ENCODE measurements at regions not wholly inside any gene's neighbourhood (a gene's known extent, or its start where the extent isn't known, plus 50 kb on each side); places are given as distances from the start of the nearest gene placed in this dataset.

DNA sequence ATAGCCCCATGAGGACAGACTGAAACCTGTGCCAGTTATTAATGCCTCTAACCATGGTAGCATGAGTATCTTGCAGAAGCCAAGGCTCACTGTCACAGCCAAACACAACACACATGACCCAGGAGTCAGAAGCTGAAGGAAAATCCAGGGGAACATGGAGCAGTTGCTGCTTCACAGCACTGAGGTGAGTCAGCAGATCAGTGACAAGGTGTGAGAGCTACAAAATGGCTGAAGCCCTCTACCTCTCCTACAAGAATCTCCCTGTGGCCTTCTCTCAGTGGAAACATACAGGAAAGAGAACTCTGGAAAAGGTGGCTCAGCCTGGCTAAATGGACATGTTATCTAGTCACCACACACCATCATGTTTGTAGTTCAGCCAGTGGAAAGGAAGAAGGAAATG lies 93.5 kb downstream of the NAB1 start:
- Histone ChIP-seq H3K27me3 (no peaks in the 10 kb centered on the region), H3K36me3 (no peaks in the 10 kb centered on the region), H3K4me1 (peaks cover 4% of the 10 kb centered on the region), H3K9me3 (no peaks in the 10 kb centered on the region), H3K4me3 (no peak overlapping the region), H3K27ac (no peak overlapping the region)
- TF ChIP-seq POLR2AphosphoS5 (IDR thresholded peaks at IDR 0.05), result no peak
- TF ChIP-seq POLR2A (IDR thresholded peaks at IDR 0.05), result no peak
- TF ChIP-seq, protein P1, sequence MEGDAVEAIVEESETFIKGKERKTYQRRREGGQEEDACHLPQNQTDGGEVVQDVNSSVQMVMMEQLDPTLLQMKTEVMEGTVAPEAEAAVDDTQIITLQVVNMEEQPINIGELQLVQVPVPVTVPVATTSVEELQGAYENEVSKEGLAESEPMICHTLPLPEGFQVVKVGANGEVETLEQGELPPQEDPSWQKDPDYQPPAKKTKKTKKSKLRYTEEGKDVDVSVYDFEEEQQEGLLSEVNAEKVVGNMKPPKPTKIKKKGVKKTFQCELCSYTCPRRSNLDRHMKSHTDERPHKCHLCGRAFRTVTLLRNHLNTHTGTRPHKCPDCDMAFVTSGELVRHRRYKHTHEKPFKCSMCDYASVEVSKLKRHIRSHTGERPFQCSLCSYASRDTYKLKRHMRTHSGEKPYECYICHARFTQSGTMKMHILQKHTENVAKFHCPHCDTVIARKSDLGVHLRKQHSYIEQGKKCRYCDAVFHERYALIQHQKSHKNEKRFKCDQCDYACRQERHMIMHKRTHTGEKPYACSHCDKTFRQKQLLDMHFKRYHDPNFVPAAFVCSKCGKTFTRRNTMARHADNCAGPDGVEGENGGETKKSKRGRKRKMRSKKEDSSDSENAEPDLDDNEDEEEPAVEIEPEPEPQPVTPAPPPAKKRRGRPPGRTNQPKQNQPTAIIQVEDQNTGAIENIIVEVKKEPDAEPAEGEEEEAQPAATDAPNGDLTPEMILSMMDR (IDR thresholded peaks at IDR 0.05), result no peak
- TF ChIP-seq EP300 (IDR thresholded peaks at IDR 0.05), result no peak
- DNase-seq (ENCODE audit: low spot score in 2 of 2), result no peak

DNA sequence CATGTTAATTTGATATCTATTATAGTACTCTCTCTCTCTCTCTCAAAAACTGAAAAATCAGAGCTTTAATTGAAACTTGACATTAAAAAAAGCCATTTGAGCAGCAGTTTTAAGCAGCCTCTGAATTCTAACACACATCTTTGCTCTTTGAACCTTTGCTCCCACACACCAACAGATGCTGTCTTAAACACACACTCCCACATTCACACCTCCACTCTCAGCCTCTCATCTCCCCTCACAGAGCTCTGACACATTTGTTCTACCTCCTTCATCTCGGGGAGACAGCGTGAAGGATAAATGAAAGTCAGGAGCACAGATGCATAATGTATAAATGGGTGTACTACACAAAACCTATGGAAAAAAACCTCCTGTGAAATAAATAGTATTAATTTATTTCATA lies 95.2 kb downstream of the NAB1 start:
- H3K27ac ChIP-seq, result no peak overlapping the region
- H3K4me3 ChIP-seq, result no peak overlapping the region
- no peak for TF ChIP-seq EP300 (IDR thresholded peaks at IDR 0.05)
- TF ChIP-seq POLR2A (IDR thresholded peaks at IDR 0.05), result no peak
- TF ChIP-seq POLR2AphosphoS5 (IDR thresholded peaks at IDR 0.05), result no peak
- TF ChIP-seq, protein P1 (IDR thresholded peaks at IDR 0.05), result no peak
- 76% methylated on average over 2 of the region's 2 CpGs for WGBS
- H3K36me3 ChIP-seq, result no peaks in the 10 kb centered on the region
- DNase-seq (ENCODE audit: low spot score in 2 of 2), result no peak
- H3K9me3 ChIP-seq, result no peaks in the 10 kb centered on the region
- no peaks in the 10 kb centered on the region for H3K27me3 ChIP-seq
- peaks cover 4% of the 10 kb centered on the region for H3K4me1 ChIP-seq

DNA sequence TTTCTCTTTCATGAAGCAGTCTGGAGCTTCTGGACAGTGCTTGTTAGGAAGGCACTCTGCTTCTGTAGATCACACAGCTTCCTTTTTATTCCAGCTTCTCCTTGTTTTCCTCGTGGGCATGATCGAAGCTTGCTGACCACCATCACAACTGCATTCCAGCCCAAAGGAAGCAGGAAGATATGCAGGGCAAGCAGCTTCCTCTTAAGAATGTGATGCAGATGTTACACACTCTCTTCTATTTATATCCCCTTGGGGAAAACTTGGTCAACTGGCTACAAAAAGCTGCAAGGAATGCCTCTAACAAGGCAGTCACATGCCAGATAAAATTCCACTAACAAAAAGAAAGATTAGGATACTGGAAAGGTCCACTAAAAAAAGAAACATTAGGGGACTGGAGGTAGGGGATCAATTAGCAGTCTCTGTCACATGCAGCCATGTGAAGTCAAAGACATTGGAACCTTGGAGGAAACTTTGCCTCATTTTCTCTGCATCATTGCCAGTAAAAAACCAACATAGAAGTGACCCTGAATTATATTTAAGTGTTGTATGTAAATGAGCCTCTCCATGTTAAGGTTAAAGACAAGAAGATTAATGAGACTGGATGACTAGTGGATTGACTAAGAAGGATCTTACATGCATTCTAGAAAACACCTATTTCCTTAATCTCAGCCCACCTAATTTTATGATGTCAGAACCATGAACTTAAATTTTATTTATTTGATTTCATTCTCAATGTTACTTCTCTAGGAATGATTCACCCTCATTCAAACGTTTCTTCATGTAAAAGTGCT lies 98.3 kb downstream of the NAB1 start:
- Histone ChIP-seq H3K4me3 (no peak overlapping the region), H3K4me1 (peaks cover 4% of the 10 kb centered on the region), H3K27me3 (no peaks in the 10 kb centered on the region), H3K36me3 (no peaks in the 10 kb centered on the region), H3K9me3 (no peaks in the 10 kb centered on the region), H3K27ac (no peak overlapping the region)
- no peak for DNase-seq (ENCODE audit: low spot score in 2 of 2)
- 39% methylated on average over 3 of the region's 3 CpGs for WGBS
- TF ChIP-seq EP300 (IDR thresholded peaks at IDR 0.05), result no peak
- no peak for TF ChIP-seq POLR2A (IDR thresholded peaks at IDR 0.05)
- no peak for TF ChIP-seq POLR2AphosphoS5 (IDR thresholded peaks at IDR 0.05)
- TF ChIP-seq, protein P1 (IDR thresholded peaks at IDR 0.05), result no peak

DNA sequence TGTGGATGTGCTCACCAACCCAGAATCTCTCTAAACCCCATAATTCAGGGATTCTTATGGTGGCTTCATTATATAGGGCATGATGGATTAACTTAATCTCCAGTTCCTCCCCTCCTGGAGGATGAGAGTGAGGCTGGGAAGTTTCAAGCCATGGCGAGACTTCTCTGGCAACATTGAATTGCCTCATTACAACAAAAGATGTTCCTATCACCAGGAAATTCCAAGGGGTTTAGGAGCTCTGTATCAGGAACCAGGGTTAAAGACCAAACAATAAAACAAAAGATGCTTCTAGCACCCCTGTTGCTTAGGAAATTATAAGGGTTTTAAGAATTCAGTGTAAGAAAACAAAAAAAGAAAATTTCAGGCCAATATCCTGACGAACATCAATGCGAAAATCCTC lies 100.1 kb downstream of the NAB1 start:
- H3K4me3 ChIP-seq, result no peak overlapping the region
- WGBS, result 95% methylated on average over 3 of the region's 3 CpGs

DNA sequence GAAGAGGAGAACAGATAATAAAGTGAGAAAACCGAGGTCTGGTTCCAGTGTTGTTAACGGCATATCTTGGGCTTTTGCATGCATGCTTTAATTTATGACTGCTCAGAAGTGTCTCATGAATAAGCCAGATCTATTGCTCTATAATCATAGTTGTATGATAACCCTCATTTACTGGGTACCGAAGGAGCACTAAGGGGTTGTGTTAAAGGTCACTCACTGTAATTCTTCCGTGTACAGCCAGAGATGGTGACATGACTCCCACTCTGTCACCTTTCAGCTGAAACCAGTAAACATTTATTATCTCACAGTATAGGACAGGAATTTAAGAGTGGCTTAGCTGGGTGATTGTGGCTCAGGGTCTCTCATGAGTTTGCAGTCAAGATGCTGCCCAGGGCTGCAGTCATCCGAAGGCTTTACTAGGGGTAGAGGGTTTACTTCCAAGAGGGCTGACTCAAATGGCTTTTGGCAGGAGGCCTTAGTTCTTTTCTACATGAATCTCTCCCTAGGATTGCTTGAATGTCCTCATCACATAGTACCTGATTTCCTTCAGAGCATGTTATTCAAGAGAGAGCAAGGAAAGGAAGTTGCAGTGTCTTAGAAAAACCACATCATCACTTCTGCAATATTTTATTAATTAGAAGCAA lies 107.0 kb downstream of the NAB1 start:
- no peak overlapping the region for H3K4me3 ChIP-seq
- 61% methylated on average over 5 of the region's 5 CpGs for WGBS
- H3K9me3 ChIP-seq, result no peaks in the 10 kb centered on the region
- H3K27ac ChIP-seq, result no peak overlapping the region
- no peaks in the 10 kb centered on the region for H3K36me3 ChIP-seq
- no peaks in the 10 kb centered on the region for H3K27me3 ChIP-seq
- no peak for DNase-seq (ENCODE audit: low spot score in 2 of 2)
- no peaks in the 10 kb centered on the region for H3K4me1 ChIP-seq
- no peak for TF ChIP-seq POLR2AphosphoS5 (IDR thresholded peaks at IDR 0.05)
- no peak for TF ChIP-seq POLR2A (IDR thresholded peaks at IDR 0.05)
- TF ChIP-seq, protein P1 (IDR thresholded peaks at IDR 0.05), result no peak
- TF ChIP-seq EP300 (IDR thresholded peaks at IDR 0.05), result no peak

More for the DNA sequence above, 100.1 kb downstream of the NAB1 start:
- Histone ChIP-seq H3K36me3 (no peaks in the 10 kb centered on the region), H3K4me1 (peaks cover 4% of the 10 kb centered on the region), H3K9me3 (no peaks in the 10 kb centered on the region), H3K27me3 (no peaks in the 10 kb centered on the region), H3K27ac (no peak overlapping the region)
- DNase-seq (ENCODE audit: low spot score in 2 of 2), result no peak
- TF ChIP-seq, protein P1 (IDR thresholded peaks at IDR 0.05), result no peak

Measured in suprapubic skin (tissue), 4 donors.